SK-N-SH (cell line): ENCODE measurements at regions not wholly inside any gene's neighbourhood (a gene's known extent, or its start where the extent isn't known, plus 50 kb on each side); places are given as distances from the start of the nearest gene placed in this dataset.

Source experiments
- CTCF ChIA-PET: fragments of 300-600, 350-600 bp; formaldehyde crosslinking; extraction: SDS; loops from one replicate; lab custom pipeline; 2021; lab: Yijun Ruan, JAX
- POLR2A ChIA-PET: fragments of 350-600 bp; sonication (Branson Sonifier 250); formaldehyde crosslinking; extraction: SDS; loops from one replicate; lab custom pipeline; 2020; ENCODE audit warnings: antibody characterized with exemption, inconsistent platforms; lab: Yijun Ruan, JAX
- DNase-seq: peaks from one replicate; pipeline ENCODE4 v3.0.0; 2012
- H2AFZ ChIP-seq: fragments of 200-600 bp; sonication (generic); 2 replicates; pipeline ENCODE4 v1.8.1; 2016; ENCODE audit warnings: antibody characterized with exemption, mild to moderate bottlenecking, low read depth
- H3F3A ChIP-seq: fragments of 200-600 bp; sonication (generic); replicated peaks from 2 replicates; pipeline ENCODE3; 2016; ENCODE audit warnings: antibody characterized with exemption, mild to moderate bottlenecking; ENCODE audit not compliant: insufficient read depth
- H3K27ac ChIP-seq, 2 experiments: fragments of 200-500 bp in 1 of 2; fragments of 200-600 bp in 1 of 2; sonication (Bioruptor generic) in 1 of 2; sonication (generic), shearing (Covaris generic) in 1 of 2; 2 replicates each; pipeline versions ENCODE4 v1.5.1 to v1.6.1; 2014 to 2016; ENCODE audit warnings: low read depth in 2 of 2, inconsistent platforms in 1 of 2, low read length in 1 of 2, mild to moderate bottlenecking in 1 of 2, mixed read lengths in 1 of 2
- H3K27me3 ChIP-seq: fragments of 200-600 bp; sonication (generic), shearing (Covaris generic); 2 replicates; pipeline ENCODE4 v1.6.1; 2016; ENCODE audit warnings: mixed run types; ENCODE audit not compliant: insufficient read depth
- H3K36me3 ChIP-seq, 2 experiments: fragments of 200-500 bp in 1 of 2; fragments of 200-600 bp in 1 of 2; sonication (Bioruptor generic) in 1 of 2; sonication (generic) in 1 of 2; replicated peaks in 1 of 2; 2 replicates each; pipeline versions ENCODE3 to v1.5.1; 2014 to 2016; ENCODE audit warnings: low read length in 1 of 2, mild to moderate bottlenecking in 1 of 2; ENCODE audit not compliant: insufficient read depth in 2 of 2, control insufficient read depth in 1 of 2
- H3K4me1 ChIP-seq, 2 experiments: fragments of 200-500 bp in 1 of 2; fragments of 200-600 bp in 1 of 2; sonication (Bioruptor generic) in 1 of 2; sonication (generic), shearing (Covaris generic) in 1 of 2; 2 replicates each; pipeline versions ENCODE4 v1.5.1 to v1.6.1; 2014 to 2016; ENCODE audit warnings: low read depth in 1 of 2, low read length in 1 of 2, mixed run types in 1 of 2; ENCODE audit not compliant: insufficient read depth in 2 of 2, control insufficient read depth in 1 of 2
- H3K4me2 ChIP-seq: fragments of 200-600 bp; sonication (generic), shearing (Covaris generic); 2 replicates; pipeline ENCODE4 v1.6.1; 2017; ENCODE audit warnings: mixed run types
- H3K4me3 ChIP-seq, 2 experiments: fragments of 200-500 bp in 1 of 2; fragments of 200-600 bp in 1 of 2; sonication (Bioruptor generic) in 1 of 2; sonication (generic), shearing (Covaris generic) in 1 of 2; 2 replicates each; pipeline versions ENCODE4 v1.5.1 to v1.8.1; 2014 to 2016; ENCODE audit warnings: low read depth in 2 of 2, inconsistent platforms in 1 of 2, low read length in 1 of 2, mild to moderate bottlenecking in 1 of 2, mixed read lengths in 1 of 2, moderate library complexity in 1 of 2
- H3K79me2 ChIP-seq: fragments of 200-600 bp; sonication (generic); 2 replicates; pipeline ENCODE4 v1.8.1; 2017; ENCODE audit warnings: mild to moderate bottlenecking; ENCODE audit not compliant: insufficient read depth
- H3K9ac ChIP-seq: fragments of 200-600 bp; sonication (generic); 2 replicates; pipeline ENCODE4 v1.6.1; 2017; ENCODE audit warnings: mixed run types
- H3K9me2 ChIP-seq: fragments of 200-600 bp; sonication (generic); 2 replicates; pipeline ENCODE4 v1.6.1; 2017; ENCODE audit warnings: mixed run types
- H3K9me3 ChIP-seq: fragments of 200-600 bp; sonication (generic); 2 replicates; pipeline ENCODE4 v1.6.1; 2017; ENCODE audit warnings: mixed run types, mild to moderate bottlenecking, moderate library complexity
- H4K20me1 ChIP-seq: fragments of 200-600 bp; sonication (generic); 2 replicates; pipeline ENCODE4 v1.6.1; 2017; ENCODE audit warnings: mild to moderate bottlenecking, mixed run types; ENCODE audit not compliant: insufficient read depth
- CHD2 ChIP-seq: fragments of 150-350 bp; IDR thresholded peaks from 2 replicates; pipeline ENCODE4 v1.6.1; 2018; ENCODE audit warnings: low read length; ENCODE audit not compliant: partially characterized antibody
- ELF1 ChIP-seq: IDR thresholded peaks from 2 replicates; pipeline ENCODE4 v1.4.0; 2012
- EP300 ChIP-seq, 2 experiments: IDR thresholded peaks; 2 replicates each; pipeline versions ENCODE4 v1.4.0 to v1.6.1; 2012; ENCODE audit warnings: borderline replicate concordance in 1 of 2, low read depth in 1 of 2, low read length in 1 of 2
- FOSL2 ChIP-seq: IDR thresholded peaks from 2 replicates; pipeline ENCODE4 v1.4.0; 2012; ENCODE audit warnings: low read depth, mild to moderate bottlenecking, moderate library complexity, borderline replicate concordance
- FOXJ3 ChIP-seq: sonication (generic); formaldehyde crosslinking; IDR thresholded peaks from 2 replicates; pipeline ENCODE4 v1.5.1; 2020; ENCODE audit warnings: mild to moderate bottlenecking, missing genetic modification reagents
- GABPA ChIP-seq: IDR thresholded peaks from 2 replicates; pipeline ENCODE4 v1.4.0; 2012; ENCODE audit warnings: low read depth, mild to moderate bottlenecking
- GATA2 ChIP-seq: sonication (generic); formaldehyde crosslinking; IDR thresholded peaks from 2 replicates; pipeline ENCODE4 v1.5.0; 2020; ENCODE audit warnings: mild to moderate bottlenecking, missing genetic modification reagents
- IRF3 ChIP-seq: fragments of 150-350 bp; IDR thresholded peaks from 2 replicates; pipeline ENCODE4 v1.6.1; 2016; ENCODE audit warnings: mild to moderate bottlenecking, low read depth, low read length
- NFIC ChIP-seq: IDR thresholded peaks from 2 replicates; pipeline ENCODE4 v1.4.0; 2012; ENCODE audit warnings: borderline replicate concordance
- PBX3 ChIP-seq: IDR thresholded peaks from 2 replicates; pipeline ENCODE4; 2012
- RFX5 ChIP-seq: IDR thresholded peaks from 2 replicates; pipeline ENCODE4 v1.6.1; 2012; ENCODE audit warnings: mild to moderate bottlenecking, improper control_type of control experiment, low read length
- RXRA ChIP-seq: IDR thresholded peaks from 2 replicates; pipeline ENCODE4 v1.4.0; 2012; ENCODE audit warnings: low read depth, mild to moderate bottlenecking, borderline replicate concordance
- SIN3A ChIP-seq: IDR thresholded peaks from 2 replicates; pipeline ENCODE4 v1.6.1; 2012; ENCODE audit warnings: low read depth, mild to moderate bottlenecking, low read length, moderate library complexity, borderline replicate concordance
- SMC3 ChIP-seq: IDR thresholded peaks from 2 replicates; pipeline ENCODE4 v1.6.1; 2012; ENCODE audit warnings: low read depth, low read length, improper control_type of control experiment
- TEAD4 ChIP-seq: IDR thresholded peaks from 2 replicates; pipeline ENCODE4 v1.4.0; 2012; ENCODE audit warnings: mild to moderate bottlenecking, borderline replicate concordance; ENCODE audit not compliant: insufficient read depth
- USF2 ChIP-seq: fragments of 150-350 bp; IDR thresholded peaks from 2 replicates; pipeline ENCODE4 v1.6.1; 2017; ENCODE audit warnings: antibody characterized with exemption, low read length, low read depth, borderline replicate concordance
- WGBS: methylation state at CpG from one replicate; pipeline ENCODE4 v1.1.6; 2017; ENCODE audit warnings: low lambda C conversion rate; 5-methylcytosine and 5-hydroxymethylcytosine counted together

DNA sequence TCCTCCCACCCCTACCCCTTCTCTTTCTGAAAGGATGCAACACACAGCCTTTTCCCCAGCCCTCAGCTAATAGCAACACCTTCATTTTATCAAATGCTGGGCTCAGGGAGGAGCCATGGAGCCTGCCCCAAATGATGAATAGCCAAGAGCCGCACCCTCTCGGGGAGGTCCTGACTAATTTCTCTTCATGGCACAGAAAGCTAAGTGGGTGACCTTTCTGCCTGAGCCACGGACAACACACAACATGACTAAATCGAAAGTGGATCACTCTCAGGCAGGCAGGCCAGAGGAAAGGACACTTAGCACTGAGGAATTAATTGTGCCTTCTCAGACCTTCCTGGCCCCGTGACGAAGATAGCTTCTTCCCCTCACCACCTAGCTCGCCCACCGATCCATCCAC is 165.1 kb upstream of the RAI2 start (continued):
- TF ChIP-seq GATA2 (CRISPR knock-in tag), result no peak
- TF ChIP-seq ELF1, result no peak
- TF ChIP-seq NFIC, result no peak

DNA sequence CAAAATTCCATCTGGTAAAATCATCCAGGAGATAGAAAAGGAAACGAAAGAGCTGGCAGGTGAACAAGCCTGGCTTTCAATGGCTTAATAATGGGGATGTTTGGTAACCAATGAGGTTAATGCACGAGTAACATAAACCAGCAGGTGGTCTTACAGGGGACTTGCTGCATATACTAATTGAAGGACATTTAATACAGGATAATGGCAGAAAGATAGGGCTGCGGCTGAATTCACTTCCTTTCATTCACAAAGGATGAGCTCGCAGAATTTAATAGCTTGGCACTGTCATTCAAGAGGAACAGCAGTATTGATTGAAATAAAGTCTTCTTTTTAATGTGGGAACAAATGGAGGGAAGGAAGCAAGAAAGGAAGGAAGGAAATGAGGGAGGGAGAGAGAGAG is 156.3 kb upstream of the RAI2 start:
- DNase-seq, result no peak
- Histone ChIP-seq H3K36me3 (no peaks in the 10 kb centered on the region), H4K20me1 (no peaks in the 10 kb centered on the region)
- TF ChIP-seq FOXJ3 (CRISPR knock-in tag) (no peak), PBX3 (no peak), EP300 (IDR thresholded peaks at IDR 0.05; ENCODE audit: borderline replicate concordance in 1 of 2, low read depth in 1 of 2, low read length in 1 of 2) (no peak), SMC3 (no peak), GABPA (no peak), ELF1 (no peak), GATA2 (CRISPR knock-in tag) (no peak), SIN3A (no peak), TEAD4 (no peak), FOSL2 (no peak), CHD2 (no peak), NFIC (no peak), USF2 (no peak), RFX5 (no peak)
- TF ChIP-seq, all 33 proteins: peak for 0
- Histone ChIP-seq H3K9me2 (no peaks in the 10 kb centered on the region), H3K9me3 (no peaks in the 10 kb centered on the region), H3K4me2 (no peak overlapping the region), H3F3A (no peaks in the 10 kb centered on the region), H3K4me1 (no peaks in the 10 kb centered on the region), H3K79me2 (no peaks in the 10 kb centered on the region), H3K27ac (no peak overlapping the region), H3K9ac (no peak overlapping the region), H3K27me3 (no peaks in the 10 kb centered on the region), H2AFZ (no peak overlapping the region), H3K4me3 (no peak overlapping the region)
- WGBS, result 19% methylated on average over 4 of the region's 4 CpGs
- ChIA-PET POLR2A (no interaction called here), CTCF (no interaction called here)

DNA sequence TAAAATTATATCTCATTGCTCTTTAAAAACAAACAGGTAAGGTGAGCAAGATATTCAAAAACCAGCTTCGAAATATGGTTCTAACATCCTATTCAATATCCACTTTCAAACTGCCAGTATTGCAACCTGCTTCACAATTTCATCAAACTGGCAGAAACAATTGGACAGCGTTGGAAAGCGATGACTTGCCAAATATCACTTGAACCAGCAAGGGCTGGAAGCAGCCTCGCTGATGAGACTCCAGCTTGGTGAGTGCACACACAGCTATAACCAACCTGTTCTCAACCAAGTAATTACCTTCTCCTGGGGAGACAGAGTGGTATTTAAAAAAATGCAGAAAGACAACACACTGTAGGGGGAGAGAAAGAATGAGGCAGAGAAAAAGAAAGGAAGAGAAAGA is 155.8 kb upstream of the RAI2 start:
- Histone ChIP-seq H3K4me2 (no peak overlapping the region), H3K9me2 (no peaks in the 10 kb centered on the region), H3F3A (no peaks in the 10 kb centered on the region), H3K36me3 (no peaks in the 10 kb centered on the region), H3K4me1 (no peaks in the 10 kb centered on the region), H3K27me3 (no peaks in the 10 kb centered on the region)
- POLR2A ChIA-PET, result no interaction called here
- no peak for TF ChIP-seq FOXJ3 (CRISPR knock-in tag)
- no peak for TF ChIP-seq GABPA
- TF ChIP-seq IRF3, result no peak
- no peak for TF ChIP-seq RXRA
- TF ChIP-seq, all 33 proteins: peak for 0
- 23% methylated on average over 4 of the region's 4 CpGs for WGBS
- CTCF ChIA-PET, result interaction anchor here (0.7 kb wide), 1 partner anchor 25 kb away, joined by 3 read pairs; no protein-coding TSS in a partner anchor
- H4K20me1 ChIP-seq, result no peaks in the 10 kb centered on the region
- no peak overlapping the region for H2AFZ ChIP-seq
- no peaks in the 10 kb centered on the region for H3K9me3 ChIP-seq
- no peak overlapping the region for H3K27ac ChIP-seq
- no peak for DNase-seq
- no peaks in the 10 kb centered on the region for H3K79me2 ChIP-seq
- no peak overlapping the region for H3K4me3 ChIP-seq
- no peak overlapping the region for H3K9ac ChIP-seq
